Kidney glomerular epithelial cell (primary cell): ENCODE measurements at regions not wholly inside any gene's neighbourhood (a gene's known extent, or its start where the extent isn't known, plus 50 kb on each side); places are given as distances from the start of the nearest gene placed in this dataset.
"Not testable (repeated sequence)": the region's sequence is repeated elsewhere in the genome, so short reads cannot be mapped to it uniquely, and the experiment has no call there.

Experiments
- DNase-seq: peaks from one replicate; lab custom pipeline; 2025; lab: John Stamatoyannopoulos, UW

GRCh38 chr11:130675371-130675821 lies 227.0 kb downstream of the ADAMTS15 start:
- DNase-seq, result no peak

- no peak for DNase-seq
Observed at GRCh38 chr11:130675917-130676316, 227.5 kb downstream of the ADAMTS15 start.

- peak; percentile 98 for DNase-seq
Observed at GRCh38 chr11:130677486-130678153, 229.2 kb downstream of the ADAMTS15 start.

- DNase-seq, result no peak
Observed at GRCh38 chr11:130679247-130679646, 230.8 kb downstream of the ADAMTS15 start.

GRCh38 chr11:130682471-130682870 lies 233.8 kb downstream of the SNX19 start:
- not testable (repeated sequence) for DNase-seq

- no peak for DNase-seq
Observed at GRCh38 chr11:130689222-130689908, 226.9 kb downstream of the SNX19 start.

GRCh38 chr11:130691581-130691980 lies 224.7 kb downstream of the SNX19 start:
- DNase-seq, result no peak

- DNase-seq, result no peak
Observed at GRCh38 chr11:130692220-130692619, 224.1 kb downstream of the SNX19 start.

- DNase-seq, result no peak
Observed at GRCh38 chr11:130693543-130693942, 222.7 kb downstream of the SNX19 start.

- DNase-seq, result no peak
Observed at GRCh38 chr11:130694488-130695045, 221.7 kb downstream of the SNX19 start.

GRCh38 chr11:130698174-130698573 lies 218.1 kb downstream of the SNX19 start:
- no peak for DNase-seq

GRCh38 chr11:130699561-130699960 lies 216.7 kb downstream of the SNX19 start:
- DNase-seq, result no peak

GRCh38 chr11:130700092-130700491 lies 216.2 kb downstream of the SNX19 start:
- DNase-seq, result no peak

GRCh38 chr11:130703489-130704190 lies 212.6 kb downstream of the SNX19 start:
- DNase-seq, result no peak

- DNase-seq, result no peak
Observed at GRCh38 chr11:130705670-130706421, 210.4 kb downstream of the SNX19 start.

- no peak for DNase-seq
Observed at GRCh38 chr11:130706572-130706971, 209.7 kb downstream of the SNX19 start.

- no peak for DNase-seq
Observed at GRCh38 chr11:130707217-130707616, 209.1 kb downstream of the SNX19 start.

- DNase-seq, result no peak
Observed at GRCh38 chr11:130709531-130709930, 206.7 kb downstream of the SNX19 start.

- peak; percentile 67 for DNase-seq
Observed at GRCh38 chr11:130710021-130710420, 206.3 kb downstream of the SNX19 start.

- DNase-seq, result no peak
Observed at GRCh38 chr11:130710497-130711012, 205.7 kb downstream of the SNX19 start.

GRCh38 chr11:130711193-130711592 lies 205.1 kb downstream of the SNX19 start:
- DNase-seq, result no peak

- DNase-seq, result peak; percentile 4
Observed at GRCh38 chr11:130712480-130712879, 203.8 kb downstream of the SNX19 start.
